Natural killer cell treated with Interleukin-12 subunit alpha and Interleukin-12 subunit beta and Interleukin-15 and Interleukin-18, amount 100 ng/mL, for 72 hours (primary cell): ENCODE measurements at regions not wholly inside any gene's neighbourhood (a gene's known extent, or its start where the extent isn't known, plus 50 kb on each side); places are given as distances from the start of the nearest gene placed in this dataset.

Experiments
- ATAC-seq, 2 donors: fragments of 150-1000 bp; cut with Tn5 transposase in 1 of 2; sonication (Bioruptor Pico), chemical (Tn5 transposase) in 1 of 2; 2 replicates each; pipeline ENCODE4 v1.10.0; 2021
- DNase-seq: peaks from one replicate; pipeline ENCODE4 v3.0.0; 2022; ENCODE audit warnings: low spot score
- H3K27ac Mint-ChIP-seq, 2 donors: 1 replicate in 1 of 2; 2 replicates in 1 of 2; pipeline ENCODE4 v1.8.0; 2022; ENCODE audit warnings: mixed read lengths in 2 of 2, mild to moderate bottlenecking in 1 of 2, moderate library complexity in 1 of 2
- H3K27me3 Mint-ChIP-seq, 2 donors: 1 replicate in 1 of 2; 2 replicates in 1 of 2; pipeline ENCODE4 v1.8.0; 2022; ENCODE audit warnings: mixed read lengths in 2 of 2
- H3K36me3 Mint-ChIP-seq: one replicate; pipeline ENCODE4 v1.8.0; 2022; ENCODE audit warnings: mixed read lengths
- H3K4me1 Mint-ChIP-seq, 2 donors: 1 replicate in 1 of 2; 2 replicates in 1 of 2; pipeline ENCODE4 v1.8.0; 2022; ENCODE audit warnings: low read depth in 2 of 2, mixed read lengths in 2 of 2, mild to moderate bottlenecking in 1 of 2
- H3K4me3 Mint-ChIP-seq: one replicate; pipeline ENCODE4 v1.8.0; 2022; ENCODE audit warnings: mixed read lengths
- H3K9me3 Mint-ChIP-seq: 2 replicates; pipeline ENCODE4 v1.8.0; 2022; ENCODE audit warnings: mixed read lengths

GRCh38 chr9:12464910-12465512 is 228.2 kb upstream of the TYRP1 start:
- no peaks in the 10 kb centered on the region for H3K36me3 Mint-ChIP-seq
- H3K4me1 Mint-ChIP-seq = no peaks in the 10 kb centered on the region
- H3K27me3 Mint-ChIP-seq = no peaks in the 10 kb centered on the region
- ATAC-seq (no peak), DNase-seq (no peak)
- H3K4me3 Mint-ChIP-seq = no peak overlapping the region
- H3K27ac Mint-ChIP-seq = no peak overlapping the region
- peaks cover 6% of the 10 kb centered on the region for H3K9me3 Mint-ChIP-seq

- Mint-ChIP-seq H3K4me3 (no peak overlapping the region), H3K36me3 (no peaks in the 10 kb centered on the region), H3K4me1 (no peaks in the 10 kb centered on the region), H3K9me3 (peaks cover 3% of the 10 kb centered on the region), H3K27me3 (no peaks in the 10 kb centered on the region), H3K27ac (no peak overlapping the region)
- ATAC-seq (no peak), DNase-seq (no peak)
Observed at GRCh38 chr9:12469084-12469483, 224.1 kb upstream of the TYRP1 start.

- ATAC-seq (no peak), DNase-seq (no peak)
- no peak overlapping the region for H3K27ac Mint-ChIP-seq
- H3K4me3 Mint-ChIP-seq = no peak overlapping the region
- peaks cover 6% of the 10 kb centered on the region for H3K36me3 Mint-ChIP-seq
- peaks cover 12% of the 10 kb centered on the region for H3K9me3 Mint-ChIP-seq
- H3K27me3 Mint-ChIP-seq = no peaks in the 10 kb centered on the region
- no peaks in the 10 kb centered on the region for H3K4me1 Mint-ChIP-seq
Observed at GRCh38 chr9:12494411-12494810, 198.8 kb upstream of the TYRP1 start.

GRCh38 chr9:12497790-12498189 is 195.4 kb upstream of the TYRP1 start:
- DNase-seq (no peak), ATAC-seq (no peak)
- Mint-ChIP-seq H3K9me3 (peaks cover 5% of the 10 kb centered on the region), H3K4me1 (no peaks in the 10 kb centered on the region), H3K36me3 (peaks cover 6% of the 10 kb centered on the region), H3K4me3 (no peak overlapping the region), H3K27ac (no peak overlapping the region), H3K27me3 (no peaks in the 10 kb centered on the region)

- no peaks in the 10 kb centered on the region for H3K4me1 Mint-ChIP-seq
- ATAC-seq = no peak
- DNase-seq = no peak
- H3K4me3 Mint-ChIP-seq = no peak overlapping the region
- H3K27me3 Mint-ChIP-seq = no peaks in the 10 kb centered on the region
- peaks cover 11% of the 10 kb centered on the region for H3K9me3 Mint-ChIP-seq
- peaks cover 15% of the 10 kb centered on the region for H3K36me3 Mint-ChIP-seq
- no peak overlapping the region for H3K27ac Mint-ChIP-seq
Observed at GRCh38 chr9:12502520-12502919, 190.7 kb upstream of the TYRP1 start.

- Mint-ChIP-seq H3K27me3 (no peaks in the 10 kb centered on the region), H3K27ac (no peak overlapping the region), H3K9me3 (peaks cover 11% of the 10 kb centered on the region), H3K4me3 (no peak overlapping the region), H3K4me1 (no peaks in the 10 kb centered on the region), H3K36me3 (peaks cover 19% of the 10 kb centered on the region)
- no peak for DNase-seq
- no peak for ATAC-seq
Observed at GRCh38 chr9:12503606-12504122, 189.5 kb upstream of the TYRP1 start.

GRCh38 chr9:12510551-12510950 is 182.6 kb upstream of the TYRP1 start:
- H3K4me1 Mint-ChIP-seq = no peaks in the 10 kb centered on the region
- peaks cover 6% of the 10 kb centered on the region for H3K9me3 Mint-ChIP-seq
- H3K27me3 Mint-ChIP-seq = no peaks in the 10 kb centered on the region
- ATAC-seq (no peak), DNase-seq (no peak)
- no peak overlapping the region for H3K27ac Mint-ChIP-seq
- H3K36me3 Mint-ChIP-seq = peaks cover 15% of the 10 kb centered on the region
- H3K4me3 Mint-ChIP-seq = no peak overlapping the region

- Mint-ChIP-seq H3K27ac (no peak overlapping the region), H3K27me3 (no peaks in the 10 kb centered on the region), H3K9me3 (no peaks in the 10 kb centered on the region), H3K4me3 (no peak overlapping the region), H3K36me3 (peaks cover 7% of the 10 kb centered on the region), H3K4me1 (no peaks in the 10 kb centered on the region)
- no peak for ATAC-seq
- no peak for DNase-seq
Observed at GRCh38 chr9:12511726-12512125, 181.5 kb upstream of the TYRP1 start.

- Mint-ChIP-seq H3K4me1 (no peaks in the 10 kb centered on the region), H3K27ac (no peak overlapping the region), H3K4me3 (no peak overlapping the region), H3K9me3 (peaks cover 8% of the 10 kb centered on the region), H3K36me3 (no peaks in the 10 kb centered on the region), H3K27me3 (no peaks in the 10 kb centered on the region)
- ATAC-seq (no peak), DNase-seq (no peak)
Observed at GRCh38 chr9:12516031-12516430, 177.2 kb upstream of the TYRP1 start.

- H3K27me3 Mint-ChIP-seq = no peaks in the 10 kb centered on the region
- H3K4me3 Mint-ChIP-seq = no peak overlapping the region
- H3K36me3 Mint-ChIP-seq = no peaks in the 10 kb centered on the region
- DNase-seq = no peak
- H3K4me1 Mint-ChIP-seq = no peaks in the 10 kb centered on the region
- no peak for ATAC-seq
- no peak overlapping the region for H3K27ac Mint-ChIP-seq
- H3K9me3 Mint-ChIP-seq = peaks cover 8% of the 10 kb centered on the region
Observed at GRCh38 chr9:12516573-12516972, 176.6 kb upstream of the TYRP1 start.

- Mint-ChIP-seq H3K27me3 (no peaks in the 10 kb centered on the region), H3K9me3 (peaks cover 21% of the 10 kb centered on the region), H3K36me3 (peaks cover 6% of the 10 kb centered on the region), H3K4me1 (no peaks in the 10 kb centered on the region), H3K27ac (no peak overlapping the region), H3K4me3 (no peak overlapping the region)
- DNase-seq (no peak), ATAC-seq (no peak)
Observed at GRCh38 chr9:12538842-12539579, 154.2 kb upstream of the TYRP1 start.

- DNase-seq = no peak
- no peaks in the 10 kb centered on the region for H3K27me3 Mint-ChIP-seq
- H3K36me3 Mint-ChIP-seq = peaks cover 6% of the 10 kb centered on the region
- no peaks in the 10 kb centered on the region for H3K4me1 Mint-ChIP-seq
- ATAC-seq = no peak
- no peak overlapping the region for H3K4me3 Mint-ChIP-seq
- peaks cover 24% of the 10 kb centered on the region for H3K9me3 Mint-ChIP-seq
- H3K27ac Mint-ChIP-seq = no peak overlapping the region
Observed at GRCh38 chr9:12539580-12539975, 153.6 kb upstream of the TYRP1 start.

- no peaks in the 10 kb centered on the region for H3K27me3 Mint-ChIP-seq
- peaks cover 15% of the 10 kb centered on the region for H3K9me3 Mint-ChIP-seq
- no peaks in the 10 kb centered on the region for H3K4me1 Mint-ChIP-seq
- H3K27ac Mint-ChIP-seq = no peak overlapping the region
- ATAC-seq = no peak
- no peak for DNase-seq
- H3K36me3 Mint-ChIP-seq = no peaks in the 10 kb centered on the region
- H3K4me3 Mint-ChIP-seq = no peak overlapping the region
Observed at GRCh38 chr9:12544700-12545099, 148.5 kb upstream of the TYRP1 start.

GRCh38 chr9:12554636-12555035 is 138.5 kb upstream of the TYRP1 start:
- H3K36me3 Mint-ChIP-seq = peaks cover 6% of the 10 kb centered on the region
- H3K4me3 Mint-ChIP-seq = no peak overlapping the region
- DNase-seq = no peak
- ATAC-seq = no peak
- no peaks in the 10 kb centered on the region for H3K27me3 Mint-ChIP-seq
- H3K27ac Mint-ChIP-seq = no peak overlapping the region
- H3K4me1 Mint-ChIP-seq = no peaks in the 10 kb centered on the region
- peaks cover 10% of the 10 kb centered on the region for H3K9me3 Mint-ChIP-seq
